DMS79 (cell line): ENCODE measurements at regions not wholly inside any gene's neighbourhood (a gene's known extent, or its start where the extent isn't known, plus 50 kb on each side); places are given as distances from the start of the nearest gene placed in this dataset.
"Not testable (repeated sequence)": the region's sequence is repeated elsewhere in the genome, so short reads cannot be mapped to it uniquely, and the experiment has no call there.

Experiments
- DNase-seq: peaks from one replicate; lab custom pipeline; 2025; lab: John Stamatoyannopoulos, UW

GRCh38 chr1:18561967-18562366, 68.7 kb upstream of the PAX7 start:
- DNase-seq, result no peak

GRCh38 chr1:18564676-18565075, 66.0 kb upstream of the PAX7 start:
- DNase-seq, result no peak

- no peak for DNase-seq
These were observed 65.3 kb upstream of the PAX7 start for GRCh38 chr1:18565321-18565720.

GRCh38 chr1:18568489-18568888, 62.2 kb upstream of the PAX7 start:
- DNase-seq, result no peak

DNA sequence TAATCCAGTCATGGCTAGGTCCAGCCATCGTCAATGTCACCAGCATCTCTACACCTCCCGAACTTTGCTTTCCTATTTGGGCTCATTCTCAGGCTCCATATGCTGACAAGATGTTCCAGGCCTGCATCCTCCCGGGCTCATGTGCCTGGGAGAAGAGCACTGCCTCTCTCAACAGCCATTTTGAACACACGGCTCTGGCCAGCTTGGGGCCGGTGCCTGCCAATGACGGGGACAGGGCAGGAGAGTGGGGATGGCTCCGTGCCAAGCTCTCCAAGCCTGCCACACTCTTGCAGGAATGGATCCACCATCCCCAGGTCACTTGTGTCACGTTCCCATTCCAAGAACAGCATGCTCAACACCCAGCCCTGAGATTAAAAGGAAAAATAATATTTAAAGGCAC, 61.4 kb upstream of the PAX7 start:
- DNase-seq, result no peak

GRCh38 chr1:18569811-18570545, 60.7 kb upstream of the PAX7 start:
- DNase-seq, result no peak

DNA sequence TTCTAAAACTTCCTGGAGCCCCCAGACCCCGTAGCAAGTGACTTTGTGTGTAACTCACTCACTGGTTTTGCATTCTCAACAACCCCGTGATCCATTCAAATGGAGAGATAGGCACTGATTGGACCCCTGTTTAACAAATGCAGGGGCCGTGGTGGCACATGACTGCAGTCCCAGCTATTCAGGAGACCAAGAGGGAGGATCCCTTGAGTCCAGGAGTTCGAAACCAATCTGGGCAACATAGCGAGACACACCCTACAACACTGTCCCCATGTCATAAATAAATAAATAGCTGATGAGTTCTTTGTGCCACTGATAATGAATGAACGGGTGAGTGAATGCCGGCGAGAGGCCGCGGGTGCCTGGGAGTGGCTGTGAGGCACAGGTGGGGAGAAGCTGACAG, 59.4 kb upstream of the PAX7 start:
- DNase-seq, result no peak

GRCh38 chr1:18572022-18572880, 58.4 kb upstream of the PAX7 start:
- DNase-seq, result no peak

GRCh38 chr1:18573170-18573569, 57.5 kb upstream of the PAX7 start:
- DNase-seq, result no peak

- no peak for DNase-seq
These were observed 55.9 kb upstream of the PAX7 start for GRCh38 chr1:18574754-18575153.

- peak; percentile 56 for DNase-seq
These were observed 55.0 kb upstream of the PAX7 start for GRCh38 chr1:18575620-18576019.

GRCh38 chr1:18578271-18578670, 52.4 kb upstream of the PAX7 start:
- no peak for DNase-seq

DNA sequence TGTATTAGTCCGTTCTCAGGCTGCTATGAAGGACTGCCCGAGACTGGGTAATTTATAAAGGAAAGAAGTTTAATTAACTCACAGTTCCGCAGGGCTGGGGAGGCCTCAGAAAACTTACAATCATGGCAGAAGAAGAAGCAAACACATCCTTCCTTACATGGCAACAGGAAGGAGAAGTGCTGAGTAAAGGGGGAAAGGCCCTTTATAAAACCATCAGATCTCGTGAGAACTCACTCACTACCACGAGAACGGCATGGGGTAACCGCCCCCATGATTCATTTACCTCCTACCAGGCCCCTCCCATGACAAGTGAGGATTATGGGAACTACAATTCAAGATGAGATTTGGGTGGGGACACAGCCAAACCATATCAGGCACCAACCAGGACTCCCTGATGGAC, 51.4 kb upstream of the PAX7 start:
- not testable (repeated sequence) for DNase-seq

DNA sequence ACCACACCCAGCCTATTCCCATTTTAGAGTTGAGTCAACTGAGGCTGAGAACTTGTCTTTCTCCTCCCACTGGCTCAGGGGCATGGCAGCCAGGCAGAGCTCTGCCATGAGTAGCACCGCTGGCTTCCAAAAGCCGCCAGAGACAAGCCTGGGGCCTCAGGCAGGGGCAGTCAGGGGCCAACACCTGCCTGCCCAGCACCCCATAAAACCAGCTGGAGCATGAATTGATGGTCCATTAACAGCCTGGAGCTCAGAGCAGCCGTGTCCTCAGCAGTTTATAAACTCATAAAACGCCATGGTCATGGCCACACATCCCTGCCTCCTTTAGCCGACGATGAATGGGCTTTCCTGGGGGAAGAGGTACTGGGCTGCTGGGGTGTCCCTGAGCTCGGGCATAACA, 50.6 kb upstream of the PAX7 start:
- DNase-seq, result peak; percentile 84

DNA sequence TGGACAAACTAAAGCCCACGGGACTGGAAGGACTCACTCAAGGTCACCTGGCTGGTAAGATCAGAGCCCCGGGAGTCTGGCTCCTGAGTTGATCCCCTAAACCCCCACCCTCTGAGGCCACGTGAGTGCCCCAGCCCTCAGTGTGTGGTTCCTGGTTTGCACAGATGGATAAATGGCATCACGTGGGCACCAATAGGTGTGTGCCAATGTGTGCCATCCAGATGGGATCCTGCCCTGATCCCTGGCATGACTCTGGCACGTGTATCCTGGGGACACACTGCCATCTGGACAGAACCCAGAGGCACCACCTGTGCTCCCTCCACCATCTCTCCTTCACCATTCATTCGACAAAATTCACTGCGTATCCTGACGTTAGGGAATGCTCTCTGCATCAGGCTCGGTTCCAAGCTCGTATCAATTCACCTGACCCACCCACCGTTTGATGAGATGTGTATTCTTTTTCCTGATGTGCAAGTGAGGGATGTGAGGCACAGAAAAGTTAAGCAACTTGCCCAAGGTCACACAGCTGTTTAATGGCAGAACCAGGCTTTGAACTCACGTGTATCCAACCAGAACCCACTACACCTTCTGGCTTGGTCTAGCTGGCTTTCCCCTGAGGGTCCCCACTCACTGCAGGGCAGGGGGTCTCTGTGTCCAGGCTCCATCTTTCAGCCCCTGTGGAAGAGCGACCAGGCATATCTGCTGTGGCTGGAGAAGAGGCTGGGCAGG, 49.8 kb upstream of the PAX7 start:
- DNase-seq, result peak; percentile 34
